ENCODE measurements at regions not wholly inside any gene's neighbourhood (a gene's known extent, or its start where the extent isn't known, plus 50 kb on each side); places are given as distances from the start of the nearest gene placed in this dataset.

DNA sequence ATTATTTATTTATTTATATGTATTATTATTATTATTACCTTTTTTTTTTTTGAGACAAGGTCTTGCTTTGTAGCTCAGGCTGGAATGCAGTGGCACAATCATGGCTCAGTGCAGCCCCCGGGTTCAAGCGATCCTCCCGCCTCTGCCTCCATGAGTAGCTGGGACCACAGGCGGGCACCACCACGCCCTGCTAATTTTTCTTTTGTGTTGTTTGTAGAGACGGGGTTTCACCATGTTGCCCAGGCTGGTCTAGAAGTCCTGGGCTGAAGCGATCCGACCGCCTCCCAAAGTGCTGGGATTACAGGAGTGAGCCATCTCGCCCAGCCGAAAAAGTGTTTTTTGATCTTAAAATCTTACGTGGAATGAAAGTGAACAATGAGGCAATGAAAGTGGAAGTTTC lies 79.4 kb upstream of the C1GALT1 start:
- H3K9me3 Mint-ChIP-seq (ENCODE audit: low read depth, unreplicated experiment), result no peaks in the 10 kb centered on the region
- H3K27me3 Mint-ChIP-seq (ENCODE audit: unreplicated experiment), result no peaks in the 10 kb centered on the region
- peak overlapping the region; percentile 46 for H3K4me3 Mint-ChIP-seq (ENCODE audit: low read depth, unreplicated experiment)
- TF ChIP-seq, protein P1, sequence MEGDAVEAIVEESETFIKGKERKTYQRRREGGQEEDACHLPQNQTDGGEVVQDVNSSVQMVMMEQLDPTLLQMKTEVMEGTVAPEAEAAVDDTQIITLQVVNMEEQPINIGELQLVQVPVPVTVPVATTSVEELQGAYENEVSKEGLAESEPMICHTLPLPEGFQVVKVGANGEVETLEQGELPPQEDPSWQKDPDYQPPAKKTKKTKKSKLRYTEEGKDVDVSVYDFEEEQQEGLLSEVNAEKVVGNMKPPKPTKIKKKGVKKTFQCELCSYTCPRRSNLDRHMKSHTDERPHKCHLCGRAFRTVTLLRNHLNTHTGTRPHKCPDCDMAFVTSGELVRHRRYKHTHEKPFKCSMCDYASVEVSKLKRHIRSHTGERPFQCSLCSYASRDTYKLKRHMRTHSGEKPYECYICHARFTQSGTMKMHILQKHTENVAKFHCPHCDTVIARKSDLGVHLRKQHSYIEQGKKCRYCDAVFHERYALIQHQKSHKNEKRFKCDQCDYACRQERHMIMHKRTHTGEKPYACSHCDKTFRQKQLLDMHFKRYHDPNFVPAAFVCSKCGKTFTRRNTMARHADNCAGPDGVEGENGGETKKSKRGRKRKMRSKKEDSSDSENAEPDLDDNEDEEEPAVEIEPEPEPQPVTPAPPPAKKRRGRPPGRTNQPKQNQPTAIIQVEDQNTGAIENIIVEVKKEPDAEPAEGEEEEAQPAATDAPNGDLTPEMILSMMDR (IDR thresholded peaks at IDR 0.05; ENCODE audit: unreplicated experiment), result no peak
- DNase-seq, result no peak
- intact Hi-C loops (cut with micrococcal nuclease; ENCODE audit: unreplicated experiment), result loop anchor here (1.0 to 5.0 kb wide), 5 partner anchors 73 to 438 kb away; no protein-coding TSS in a partner anchor
- no TSS peak for BruUV-seq (replicated peaks)
- no peaks in the 10 kb centered on the region for H3K36me3 Mint-ChIP-seq (ENCODE audit: insufficient read depth, unreplicated experiment)
- CTCF ChIA-PET, result interaction anchor here (0.6 to 2.1 kb wide), 15 partner anchors 8 to 462 kb away, joined by 3 to 15 read pairs (median 5); partner anchors contain the start of gene C1GALT1
- H3K27ac Mint-ChIP-seq (ENCODE audit: unreplicated experiment), result peak overlapping the region; percentile 38
- H3K4me1 Mint-ChIP-seq (ENCODE audit: low read depth, unreplicated experiment), result peaks cover 28% of the 10 kb centered on the region

DNA sequence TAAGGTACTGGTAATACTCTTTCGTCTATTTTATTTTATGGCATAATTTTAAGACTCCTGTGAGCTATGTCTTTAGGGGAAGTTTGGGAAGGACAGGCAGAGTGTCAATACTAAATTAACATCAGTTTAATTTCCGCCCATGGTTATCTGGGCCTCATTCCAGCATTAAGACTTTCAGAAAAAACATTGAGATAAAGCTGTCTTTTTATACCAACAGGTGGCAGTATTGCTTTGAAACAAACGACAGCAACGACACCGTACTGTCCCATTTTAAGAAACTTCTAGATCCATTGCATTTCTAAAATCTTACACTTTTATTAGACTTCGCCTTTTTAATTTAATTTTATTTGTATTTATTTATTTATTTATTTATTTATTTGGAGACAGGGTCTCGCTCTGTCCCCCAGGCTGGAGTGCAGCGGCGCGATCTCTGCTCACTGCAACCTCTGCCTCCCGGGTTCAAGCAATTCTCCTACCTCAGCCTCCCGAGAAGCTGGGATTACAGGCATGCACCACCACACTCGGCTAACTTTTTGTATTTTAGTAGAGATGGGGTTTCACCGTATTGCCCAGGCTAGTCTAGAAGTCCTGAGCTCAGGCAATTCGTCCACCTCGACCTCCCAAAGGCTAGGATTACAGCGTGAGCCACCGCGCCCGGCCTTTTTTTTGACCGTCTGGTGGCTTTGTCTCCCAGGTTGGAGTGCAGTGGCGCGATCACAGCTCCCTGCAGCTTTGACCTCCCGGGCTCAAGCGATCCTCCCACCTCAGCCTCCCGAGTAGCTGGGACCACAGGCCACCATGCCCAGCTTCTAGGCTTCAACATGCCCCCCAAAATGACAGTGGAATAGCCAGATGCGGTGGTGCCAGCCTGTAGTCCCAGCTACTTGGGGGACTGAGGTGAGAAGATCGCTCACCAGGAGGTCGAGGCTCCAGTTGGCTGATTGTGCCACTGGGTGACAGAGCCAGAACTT lies 78.7 kb upstream of the C1GALT1 start:
- peak; percentile 20 for DNase-seq
- Mint-ChIP-seq H3K9me3 (ENCODE audit: low read depth, unreplicated experiment) (no peaks in the 10 kb centered on the region), H3K4me1 (ENCODE audit: low read depth, unreplicated experiment) (peaks cover 27% of the 10 kb centered on the region), H3K4me3 (ENCODE audit: low read depth, unreplicated experiment) (peak overlapping the region; percentile 46), H3K27ac (ENCODE audit: unreplicated experiment) (peak overlapping the region; percentile 38), H3K36me3 (ENCODE audit: insufficient read depth, unreplicated experiment) (no peaks in the 10 kb centered on the region), H3K27me3 (ENCODE audit: unreplicated experiment) (no peaks in the 10 kb centered on the region)
- CTCF ChIA-PET, result interaction anchor here (0.6 to 2.1 kb wide), 16 partner anchors 9 to 461 kb away, joined by 3 to 15 read pairs (median 5); partner anchors contain the start of gene C1GALT1
- BruUV-seq (replicated peaks), result no TSS peak
- intact Hi-C loops (cut with micrococcal nuclease; ENCODE audit: unreplicated experiment), result loop anchor here (1.0 to 5.0 kb wide), 5 partner anchors 73 to 437 kb away; no protein-coding TSS in a partner anchor
- TF ChIP-seq, protein P1 (IDR thresholded peaks at IDR 0.05; ENCODE audit: unreplicated experiment), result peak; percentile 63

DNA sequence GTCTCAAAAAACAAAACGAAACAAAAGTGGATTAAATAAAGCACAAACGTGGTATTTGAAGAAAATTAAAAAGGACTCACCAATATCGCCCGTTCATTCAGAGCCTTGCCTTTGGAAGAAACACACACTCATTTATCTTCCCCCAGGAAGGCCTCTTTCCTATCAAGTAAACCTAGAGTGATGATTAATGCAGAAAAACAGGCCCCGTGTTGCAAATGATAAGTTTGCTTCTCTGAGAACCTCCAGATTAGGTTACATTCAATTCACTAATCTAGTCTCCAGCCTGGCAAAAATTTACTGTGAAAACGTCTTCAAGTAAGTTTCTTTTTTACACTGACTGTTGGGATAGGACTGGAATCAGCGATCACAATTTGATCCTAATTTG lies 78.0 kb upstream of the C1GALT1 start:
- no TSS peak for BruUV-seq (replicated peaks)

DNA sequence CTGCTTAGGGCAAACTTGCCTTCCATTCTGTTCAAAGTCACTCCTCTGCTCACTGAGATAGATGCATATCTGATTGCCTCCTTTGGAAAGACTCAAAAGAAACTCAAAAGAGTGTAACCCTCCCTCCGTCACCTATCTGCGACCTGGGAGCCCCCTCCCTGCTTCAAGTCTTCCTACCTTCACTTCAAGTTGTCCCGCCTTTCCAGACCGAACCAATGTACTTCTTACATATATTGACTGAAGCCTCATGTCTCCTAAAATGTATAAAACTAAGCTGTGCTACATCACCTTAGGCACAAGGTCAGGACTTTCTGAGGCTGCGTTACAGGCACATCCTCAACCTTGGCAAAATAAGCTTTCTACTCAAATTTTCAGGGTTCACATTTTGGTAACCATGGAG lies 77.4 kb upstream of the C1GALT1 start:
- Mint-ChIP-seq H3K9me3 (ENCODE audit: low read depth, unreplicated experiment) (no peaks in the 10 kb centered on the region), H3K36me3 (ENCODE audit: insufficient read depth, unreplicated experiment) (no peaks in the 10 kb centered on the region), H3K4me3 (ENCODE audit: low read depth, unreplicated experiment) (no peak overlapping the region), H3K27me3 (ENCODE audit: unreplicated experiment) (no peaks in the 10 kb centered on the region), H3K27ac (ENCODE audit: unreplicated experiment) (no peak overlapping the region), H3K4me1 (ENCODE audit: low read depth, unreplicated experiment) (peaks cover 13% of the 10 kb centered on the region)
- CTCF ChIA-PET, result interaction anchor here (0.5 to 1.9 kb wide), 2 partner anchors 10 to 1931 kb away, joined by 3 to 5 read pairs; no protein-coding TSS in a partner anchor
- TF ChIP-seq, protein P1 (IDR thresholded peaks at IDR 0.05; ENCODE audit: unreplicated experiment), result no peak
- intact Hi-C loops (cut with micrococcal nuclease; ENCODE audit: unreplicated experiment), result loop anchor here (5.0 kb wide), 2 partner anchors 132 to 152 kb away; no protein-coding TSS in a partner anchor
- DNase-seq, result no peak
- no TSS peak for BruUV-seq (replicated peaks)

More for the DNA sequence above, 78.0 kb upstream of the C1GALT1 start:
- H3K27ac Mint-ChIP-seq (ENCODE audit: unreplicated experiment), result no peak overlapping the region
- intact Hi-C loops (cut with micrococcal nuclease; ENCODE audit: unreplicated experiment), result loop anchor here (5.0 kb wide), 2 partner anchors 133 to 153 kb away; no protein-coding TSS in a partner anchor
- H3K4me1 Mint-ChIP-seq (ENCODE audit: low read depth, unreplicated experiment), result peaks cover 20% of the 10 kb centered on the region
- no peaks in the 10 kb centered on the region for H3K36me3 Mint-ChIP-seq (ENCODE audit: insufficient read depth, unreplicated experiment)
- TF ChIP-seq, protein P1 (IDR thresholded peaks at IDR 0.05; ENCODE audit: unreplicated experiment), result no peak
- no peak for DNase-seq
- CTCF ChIA-PET, result interaction anchor here (1.5 to 2.1 kb wide), 3 partner anchors 77 to 312 kb away, joined by 3 to 15 read pairs (median 13); partner anchors contain the start of gene C1GALT1
- no peaks in the 10 kb centered on the region for H3K27me3 Mint-ChIP-seq (ENCODE audit: unreplicated experiment)
- no peak overlapping the region for H3K4me3 Mint-ChIP-seq (ENCODE audit: low read depth, unreplicated experiment)
- H3K9me3 Mint-ChIP-seq (ENCODE audit: low read depth, unreplicated experiment), result no peaks in the 10 kb centered on the region

Data from Calu3 (cell line).